Vagina (tissue), 2 donors: ENCODE measurements at regions not wholly inside any gene's neighbourhood (a gene's known extent, or its start where the extent isn't known, plus 50 kb on each side); places are given as distances from the start of the nearest gene placed in this dataset.

Source experiments
- CTCF ChIP-seq, 3 experiments: fragments of 450-650 bp in 2 of 3; fragments of 200-600 bp in 1 of 3; sonication (generic) in 1 of 3; IDR thresholded peaks; one replicate each; pipeline ENCODE4 v1.5.1; 2017 to 2019; ENCODE audit warnings: antibody characterized with exemption in 3 of 3, mild to moderate bottlenecking in 2 of 3, moderate library complexity in 2 of 3
- POLR2A ChIP-seq, 2 donors: fragments of 450-650 bp; IDR thresholded peaks; one replicate each; pipeline ENCODE4 v1.6.1; 2017; ENCODE audit warnings: antibody characterized with exemption in 2 of 2, mild to moderate bottlenecking in 2 of 2, moderate library complexity in 2 of 2
- POLR2AphosphoS5 ChIP-seq, 2 donors: sonication (generic); formaldehyde crosslinking; IDR thresholded peaks; one replicate each; pipeline ENCODE4 v1.9.0; 2017; ENCODE audit warnings: antibody characterized with exemption in 2 of 2, mild to moderate bottlenecking in 2 of 2, low read depth in 1 of 2; ENCODE audit not compliant: insufficient read depth in 1 of 2

GRCh38 chr6:143607168-143607567 lies 70.6 kb upstream of the PHACTR2 start:
- no peak for TF ChIP-seq POLR2A (IDR thresholded peaks at IDR 0.05)
- TF ChIP-seq POLR2AphosphoS5 (IDR thresholded peaks at IDR 0.05; ENCODE audit: insufficient read depth in 1 of 2, low read depth in 1 of 2) = no peak
- TF ChIP-seq CTCF (IDR thresholded peaks at IDR 0.05) = no peak
